Body of pancreas (tissue), 4 donors: ENCODE measurements at regions not wholly inside any gene's neighbourhood (a gene's known extent, or its start where the extent isn't known, plus 50 kb on each side); places are given as distances from the start of the nearest gene placed in this dataset.
"Not testable (repeated sequence)": the region's sequence is repeated elsewhere in the genome, so short reads cannot be mapped to it uniquely, and the experiment has no call there.

Source experiments
- POLR2A ChIP-seq, 3 donors: fragments of 450-650 bp; IDR thresholded peaks; one replicate each; pipeline ENCODE4 v1.6.1; 2016; ENCODE audit warnings: antibody characterized with exemption in 3 of 3, mild to moderate bottlenecking in 2 of 3
- TF ChIP-seq, protein P1 (sequence below), 7 experiments: fragments of 450-650 bp in 4 of 7; fragments of 200-600 bp in 3 of 7; sonication (generic) in 3 of 7; IDR thresholded peaks; one replicate each; pipeline ENCODE4 v1.5.1; 2016 to 2019; ENCODE audit warnings: antibody characterized with exemption in 7 of 7

DNA sequence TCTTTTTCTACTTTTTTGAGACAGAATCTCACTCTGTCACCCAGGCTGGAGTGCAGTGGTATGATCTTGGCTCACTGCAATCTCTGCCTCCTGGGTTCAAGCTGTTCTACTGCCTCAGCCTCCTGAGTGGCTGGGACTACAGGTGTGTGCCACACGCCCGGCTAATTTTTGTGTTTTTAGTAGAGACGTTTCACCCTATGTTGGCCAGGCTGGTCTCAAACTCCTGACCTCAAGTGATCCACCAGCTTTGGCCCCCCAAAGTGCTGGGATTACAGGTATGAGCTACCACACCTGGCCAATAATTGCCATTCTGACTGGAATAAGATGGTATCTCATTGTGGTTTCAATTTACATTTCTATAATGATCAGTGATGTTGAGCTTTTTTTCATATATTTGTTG is 71.0 kb upstream of the RGPD5 start:
- TF ChIP-seq, protein P1, sequence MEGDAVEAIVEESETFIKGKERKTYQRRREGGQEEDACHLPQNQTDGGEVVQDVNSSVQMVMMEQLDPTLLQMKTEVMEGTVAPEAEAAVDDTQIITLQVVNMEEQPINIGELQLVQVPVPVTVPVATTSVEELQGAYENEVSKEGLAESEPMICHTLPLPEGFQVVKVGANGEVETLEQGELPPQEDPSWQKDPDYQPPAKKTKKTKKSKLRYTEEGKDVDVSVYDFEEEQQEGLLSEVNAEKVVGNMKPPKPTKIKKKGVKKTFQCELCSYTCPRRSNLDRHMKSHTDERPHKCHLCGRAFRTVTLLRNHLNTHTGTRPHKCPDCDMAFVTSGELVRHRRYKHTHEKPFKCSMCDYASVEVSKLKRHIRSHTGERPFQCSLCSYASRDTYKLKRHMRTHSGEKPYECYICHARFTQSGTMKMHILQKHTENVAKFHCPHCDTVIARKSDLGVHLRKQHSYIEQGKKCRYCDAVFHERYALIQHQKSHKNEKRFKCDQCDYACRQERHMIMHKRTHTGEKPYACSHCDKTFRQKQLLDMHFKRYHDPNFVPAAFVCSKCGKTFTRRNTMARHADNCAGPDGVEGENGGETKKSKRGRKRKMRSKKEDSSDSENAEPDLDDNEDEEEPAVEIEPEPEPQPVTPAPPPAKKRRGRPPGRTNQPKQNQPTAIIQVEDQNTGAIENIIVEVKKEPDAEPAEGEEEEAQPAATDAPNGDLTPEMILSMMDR (IDR thresholded peaks at IDR 0.05), result not testable (repeated sequence)
- TF ChIP-seq POLR2A (IDR thresholded peaks at IDR 0.05), result not testable (repeated sequence)
